H1 (cell line): ENCODE measurements at regions not wholly inside any gene's neighbourhood (a gene's known extent, or its start where the extent isn't known, plus 50 kb on each side); places are given as distances from the start of the nearest gene placed in this dataset.

Experiments used
- CTCF ChIA-PET: fragments of 300-600 bp; sonication (Branson Sonifier 250); formaldehyde crosslinking; loops from one replicate; lab custom pipeline; 2021; ENCODE audit not compliant: partially characterized antibody; lab: Charles Lee
- POLR2A ChIA-PET: fragments of 300-600 bp; sonication (Branson Sonifier 250); formaldehyde crosslinking; loops from one replicate; lab custom pipeline; 2021; ENCODE audit warnings: inconsistent platforms; ENCODE audit not compliant: partially characterized antibody; lab: Charles Lee
- DNase-seq, 2 experiments: peaks; one replicate each; pipeline versions ENCODE4 v3.0.0 to v3.0.0-alpha.2; 2010 to 2022; ENCODE audit warnings: low spot score in 2 of 2, low read depth in 1 of 2, mixed read lengths in 1 of 2
- FAIRE-seq: peaks from 2 replicates; lab custom pipeline; 2011; peaks lifted over from hg19 to GRCh38; lab: Jason Lieb, UNC
- H2AFZ ChIP-seq: 2 replicates; pipeline ENCODE4 v1.8.1; 2012; ENCODE audit warnings: low read length, inconsistent platforms
- H2AK5ac ChIP-seq: 2 replicates; pipeline ENCODE4 v1.6.1; 2013; ENCODE audit warnings: low read depth, low read length
- H2BK120ac ChIP-seq: replicated peaks from 2 replicates; pipeline ENCODE3; 2013; ENCODE audit warnings: low read depth, low read length, inconsistent platforms
- H2BK12ac ChIP-seq: 2 replicates; pipeline ENCODE4 v1.6.1; 2013; ENCODE audit warnings: low read depth, low read length
- H2BK15ac ChIP-seq: 2 replicates; pipeline ENCODE4 v1.6.1; 2013; ENCODE audit warnings: low read length
- H2BK20ac ChIP-seq: 2 replicates; pipeline ENCODE4 v1.6.1; 2013; ENCODE audit warnings: low read length
- H2BK5ac ChIP-seq: 2 replicates; pipeline ENCODE4 v1.6.1; 2013; ENCODE audit warnings: low read depth, low read length
- H3K14ac ChIP-seq: 2 replicates; pipeline ENCODE4 v1.6.1; 2013; ENCODE audit warnings: inconsistent platforms; ENCODE audit not compliant: insufficient read length
- H3K18ac ChIP-seq: 2 replicates; pipeline ENCODE4 v1.6.1; 2013; ENCODE audit warnings: low read length; ENCODE audit errors: extremely low read depth
- H3K23ac ChIP-seq: 2 replicates; pipeline ENCODE4 v1.6.1; 2013; ENCODE audit warnings: inconsistent platforms; ENCODE audit not compliant: insufficient read length
- H3K23me2 ChIP-seq: 2 replicates; pipeline ENCODE4 v1.6.1; 2013; ENCODE audit warnings: low read depth, low read length
- H3K27ac ChIP-seq: 2 replicates; pipeline ENCODE4 v1.6.1; 2011; ENCODE audit warnings: low read depth, low read length, inconsistent platforms
- H3K27me3 ChIP-seq, 4 experiments: replicated peaks in 1 of 4; 1 replicate in 1 of 4; 2 replicates in 3 of 4; pipeline versions ENCODE4 v1.6.1 to v1.8.1; 2011 to 2013; ENCODE audit warnings: low read length in 3 of 4, mild to moderate bottlenecking in 3 of 4, inconsistent platforms in 2 of 4, mixed read lengths in 2 of 4, moderate library complexity in 1 of 4; ENCODE audit not compliant: control insufficient read depth in 3 of 4, insufficient read depth in 3 of 4; ENCODE audit errors: extremely low read depth in 1 of 4
- H3K36me3 ChIP-seq, 4 experiments: 2 replicates each; pipeline versions ENCODE4 v1.6.1 to v1.8.1; 2011 to 2013; ENCODE audit warnings: mild to moderate bottlenecking in 4 of 4, low read length in 3 of 4, moderate library complexity in 2 of 4, control low read depth in 1 of 4, inconsistent platforms in 1 of 4; ENCODE audit not compliant: insufficient read depth in 4 of 4, control insufficient read depth in 2 of 4
- H3K4ac ChIP-seq: replicated peaks from 2 replicates; pipeline ENCODE3; 2013; ENCODE audit warnings: low read length, low read depth, mixed read lengths, inconsistent platforms; ENCODE audit not compliant: insufficient read length
- H3K4me1 ChIP-seq, 4 experiments: replicated peaks in 1 of 4; 1 replicate in 1 of 4; 2 replicates in 3 of 4; pipeline versions ENCODE4 v1.6.1 to v1.8.1; 2011 to 2013; ENCODE audit warnings: low read length in 3 of 4, inconsistent platforms in 2 of 4, mixed read lengths in 1 of 4; ENCODE audit not compliant: insufficient read depth in 4 of 4, control insufficient read depth in 3 of 4
- H3K4me2 ChIP-seq, 2 experiments: 2 replicates each; pipeline versions ENCODE4 v1.6.1 to v1.8.1; 2011 to 2013; ENCODE audit warnings: low read depth in 2 of 2, low read length in 2 of 2, control low read depth in 1 of 2, inconsistent platforms in 1 of 2, mild to moderate bottlenecking in 1 of 2; ENCODE audit not compliant: insufficient read depth in 1 of 2
- H3K4me3 ChIP-seq, 4 experiments: fragments of 200-600, 300-600 bp in 1 of 4; sonication (generic), shearing (Covaris generic), sonication (Bioruptor Twin) in 1 of 4; 2 replicates each; pipeline versions ENCODE4 v1.5.1 to v1.8.1; 2011 to 2016; ENCODE audit warnings: low read length in 4 of 4, low read depth in 3 of 4, control low read depth in 2 of 4, inconsistent platforms in 2 of 4, mild to moderate bottlenecking in 2 of 4, mixed read lengths in 1 of 4, moderate library complexity in 1 of 4; ENCODE audit not compliant: insufficient read depth in 2 of 4; ENCODE audit errors: extremely low read depth in 1 of 4
- H3K56ac ChIP-seq: replicated peaks from 2 replicates; pipeline ENCODE3; 2013; ENCODE audit warnings: low read depth, mild to moderate bottlenecking, mixed read lengths, low read length, inconsistent platforms; ENCODE audit not compliant: insufficient read length
- H3K79me1 ChIP-seq: 2 replicates; pipeline ENCODE4 v1.6.1; 2013; ENCODE audit warnings: low read depth, low read length, control low read depth
- H3K79me2 ChIP-seq, 2 experiments: 2 replicates each; pipeline versions ENCODE4 v1.6.1 to v1.8.1; 2012 to 2013; ENCODE audit warnings: low read length in 2 of 2, mild to moderate bottlenecking in 2 of 2, inconsistent platforms in 1 of 2; ENCODE audit not compliant: insufficient read depth in 2 of 2, control insufficient read depth in 1 of 2
- H3K9ac ChIP-seq, 4 experiments: replicated peaks in 1 of 4; 1 replicate in 1 of 4; 2 replicates in 3 of 4; pipeline versions ENCODE4 v1.6.1 to v1.8.1; 2011 to 2013; ENCODE audit warnings: low read depth in 3 of 4, low read length in 3 of 4, control low read depth in 2 of 4, mild to moderate bottlenecking in 2 of 4, moderate library complexity in 2 of 4, inconsistent platforms in 1 of 4; ENCODE audit errors: extremely low read depth in 1 of 4
- H3K9me3 ChIP-seq, 2 experiments: 2 replicates each; pipeline versions ENCODE4 v1.6.1 to v1.8.1; 2012 to 2013; ENCODE audit warnings: mild to moderate bottlenecking in 2 of 2, moderate library complexity in 2 of 2, control low read depth in 1 of 2, inconsistent platforms in 1 of 2, low read depth in 1 of 2, low read length in 1 of 2, mixed read lengths in 1 of 2; ENCODE audit not compliant: insufficient read depth in 2 of 2
- H4K20me1 ChIP-seq, 2 experiments: replicated peaks in 1 of 2; 2 replicates each; pipeline versions ENCODE3 to v1.8.1; 2011 to 2013; ENCODE audit warnings: inconsistent platforms in 2 of 2, low read length in 2 of 2, mild to moderate bottlenecking in 1 of 2; ENCODE audit not compliant: insufficient read depth in 2 of 2, control insufficient read depth in 1 of 2
- H4K5ac ChIP-seq: 2 replicates; pipeline ENCODE4 v1.6.1; 2013; ENCODE audit warnings: low read length, low read depth, mixed read lengths, inconsistent platforms; ENCODE audit not compliant: insufficient read length
- H4K8ac ChIP-seq: 2 replicates; pipeline ENCODE4 v1.8.0; 2013; ENCODE audit warnings: mild to moderate bottlenecking, moderate library complexity, low read length, inconsistent platforms; ENCODE audit not compliant: insufficient read depth; ENCODE audit errors: extremely low read depth
- H4K91ac ChIP-seq: replicated peaks from 2 replicates; pipeline ENCODE3; 2013; ENCODE audit warnings: low read length, mixed read lengths, inconsistent platforms; ENCODE audit not compliant: insufficient read length
- ATF3 ChIP-seq: IDR thresholded peaks from 2 replicates; pipeline ENCODE4 v1.6.1; 2011; ENCODE audit warnings: low read depth, mild to moderate bottlenecking, low read length; ENCODE audit not compliant: insufficient read depth
- BCL11A ChIP-seq, 2 experiments: IDR thresholded peaks; one replicate each; pipeline ENCODE4 v1.6.1; 2011; ENCODE audit warnings: low read depth in 2 of 2, low read length in 2 of 2, mild to moderate bottlenecking in 2 of 2
- BRCA1 ChIP-seq: IDR thresholded peaks from 2 replicates; pipeline ENCODE4 v1.6.1; 2012; ENCODE audit warnings: low read depth, low read length, improper control_type of control experiment
- CBX8 ChIP-seq: fragments of 300-800, 300-1000 bp; sonication (generic); IDR thresholded peaks from 2 replicates; pipeline ENCODE4 v1.7.1; 2016; ENCODE audit warnings: low read depth, low read length, borderline replicate concordance
- EP300 ChIP-seq, 2 experiments: IDR thresholded peaks; 1 replicate in 1 of 2; 2 replicates in 1 of 2; pipeline ENCODE4 v1.6.1; 2011 to 2012; ENCODE audit warnings: low read depth in 2 of 2, low read length in 2 of 2, mild to moderate bottlenecking in 2 of 2, borderline replicate concordance in 1 of 2, inconsistent platforms in 1 of 2, moderate library complexity in 1 of 2
- KDM4A ChIP-seq: IDR thresholded peaks from one replicate; pipeline ENCODE4 v1.7.1; 2012; ENCODE audit warnings: low read depth, mild to moderate bottlenecking, moderate library complexity, low read length, inconsistent platforms; ENCODE audit not compliant: severe bottlenecking
- PHF8 ChIP-seq: fragments of 200-600 bp; sonication (generic); conservative IDR thresholded peaks from 2 replicates; pipeline ENCODE4 v1.7.1; 2012; ENCODE audit warnings: low read depth, mild to moderate bottlenecking, inconsistent platforms, low read length, moderate library complexity
- RXRA ChIP-seq: IDR thresholded peaks from 2 replicates; pipeline ENCODE4 v1.6.1; 2011; ENCODE audit warnings: low read depth, mild to moderate bottlenecking, low read length, moderate library complexity; ENCODE audit not compliant: insufficient read depth
- SIRT6 ChIP-seq: IDR thresholded peaks from one replicate; pipeline ENCODE4 v1.7.1; 2012; ENCODE audit warnings: low read length, inconsistent platforms
- SP4 ChIP-seq: IDR thresholded peaks from 2 replicates; pipeline ENCODE4 v1.6.1; 2012; ENCODE audit warnings: low read length, inconsistent platforms
- SRF ChIP-seq: IDR thresholded peaks from 2 replicates; pipeline ENCODE4 v1.6.1; 2011; ENCODE audit warnings: mild to moderate bottlenecking, low read depth, low read length, moderate library complexity
- TAF7 ChIP-seq: optimal IDR thresholded peaks from 2 replicates; pipeline ENCODE3; 2011; ENCODE audit warnings: low read depth, mild to moderate bottlenecking, inconsistent platforms, low read length, moderate library complexity, borderline replicate concordance
- ZNF274 ChIP-seq: IDR thresholded peaks from 2 replicates; pipeline ENCODE4 v1.7.0; 2012; ENCODE audit warnings: low read length, borderline replicate concordance; ENCODE audit errors: extremely low read depth
- WGBS, 2 experiments: shearing (Covaris generic) in 1 of 2; methylation state at CpG; one replicate each; pipeline versions ENCODE4 v1.1.6 to v1.1.7; 2013 to 2015; ENCODE audit warnings: low lambda C conversion rate in 2 of 2, mixed read lengths in 2 of 2, inconsistent platforms in 1 of 2, low coverage in 1 of 2, missing lambda C conversion rate in 1 of 2; ENCODE audit not compliant: insufficient replicate concordance in 2 of 2, insufficient coverage in 1 of 2, insufficient read length in 1 of 2; ENCODE audit errors: extremely low coverage in 1 of 2, missing lambda C conversion rate in 1 of 2; 5-methylcytosine and 5-hydroxymethylcytosine counted together

GRCh38 chrX:42000836-42001235 is 77.5 kb upstream of the CASK start:
- Histone ChIP-seq H3K9me3 (no peaks in the 10 kb centered on the region; a peak in 1 of 4 replicates), H3K23me2 (no peaks in the 10 kb centered on the region)
- no peak for FAIRE-seq

More at GRCh38 chrX:42000836-42001235, 77.5 kb upstream of the CASK start:
- Histone ChIP-seq H3K36me3 (no peaks in the 10 kb centered on the region), H2BK15ac (no peak overlapping the region), H3K4me3 (no peak overlapping the region)
- WGBS, 2 experiments = 74% methylated on average over 3 of the region's 3 CpGs; no CpG with 5 or more reads in 1 of the 2 experiments
- TF ChIP-seq CBX8 (no peak), TAF7 (no peak), SRF (no peak), BCL11A (IDR thresholded peaks at IDR 0.05; ENCODE audit: low read depth in 2 of 2, low read length in 2 of 2) (no peak), RXRA (no peak), SP4 (no peak), EP300 (IDR thresholded peaks at IDR 0.05; ENCODE audit: borderline replicate concordance in 1 of 2, low read depth in 2 of 2, low read length in 2 of 2) (no peak), ATF3 (no peak), KDM4A (no peak), ZNF274 (no peak), SIRT6 (no peak), PHF8 (no peak), BRCA1 (no peak)
- TF ChIP-seq, all 59 proteins: peak for 0
- no peaks in the 10 kb centered on the region for H3K79me1 ChIP-seq
- H3K4ac ChIP-seq = no peak overlapping the region
- no peak overlapping the region for H3K4me2 ChIP-seq
- H2AK5ac ChIP-seq = no peak overlapping the region
- H2BK120ac ChIP-seq = no peak overlapping the region
- no peaks in the 10 kb centered on the region for H3K27me3 ChIP-seq
- no peak overlapping the region for H2BK20ac ChIP-seq
- no peak overlapping the region for H3K9ac ChIP-seq
- ChIA-PET CTCF (no interaction called here), POLR2A (no interaction called here)
- H4K8ac ChIP-seq = no peak overlapping the region
- no peak overlapping the region for H2BK12ac ChIP-seq
- no peak overlapping the region for H2BK5ac ChIP-seq
- no peak overlapping the region for H4K91ac ChIP-seq
- H2AFZ ChIP-seq = no peak overlapping the region
- H3K27ac ChIP-seq = no peak overlapping the region
- H4K20me1 ChIP-seq = no peaks in the 10 kb centered on the region
- H4K5ac ChIP-seq = no peak overlapping the region
- H3K79me2 ChIP-seq = no peaks in the 10 kb centered on the region
- H3K56ac ChIP-seq = no peak overlapping the region
- no peak for DNase-seq
- H3K23ac ChIP-seq = no peak overlapping the region
- H3K18ac ChIP-seq = no peak overlapping the region
- H3K14ac ChIP-seq = no peak overlapping the region
- H3K4me1 ChIP-seq = no peaks in the 10 kb centered on the region
